NCI-H446 (cell line): ENCODE measurements at regions not wholly inside any gene's neighbourhood (a gene's known extent, or its start where the extent isn't known, plus 50 kb on each side); places are given as distances from the start of the nearest gene placed in this dataset.

Experiments
- DNase-seq, 2 experiments: peaks; one replicate each; lab custom pipeline; 2025; lab: John Stamatoyannopoulos, UW

DNA sequence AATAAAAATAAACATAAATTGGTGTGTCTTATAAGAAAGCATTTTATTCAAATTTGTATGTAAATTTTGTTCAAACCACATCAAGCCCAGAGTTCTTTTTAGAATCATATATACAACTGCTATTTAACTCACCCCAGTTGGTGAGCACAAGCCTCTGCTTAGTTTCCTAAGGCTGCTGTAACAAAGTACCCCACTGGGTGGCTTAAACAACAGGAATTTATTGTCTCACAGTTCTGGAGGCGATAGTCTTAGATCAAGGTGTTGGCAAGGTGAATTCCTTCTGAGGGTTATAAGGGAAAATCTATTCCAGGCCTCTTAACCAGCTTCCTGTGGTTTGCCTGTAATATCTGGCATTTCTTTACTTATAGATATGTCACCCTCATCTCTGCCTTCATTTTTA is 1133.5 kb downstream of the OLFM4 start:
- no peak for DNase-seq

GRCh38 chr13:54165581-54166215 is 1137.1 kb downstream of the OLFM4 start:
- DNase-seq = no peak

- no peak for DNase-seq
These were observed 1145.4 kb downstream of the OLFM4 start for GRCh38 chr13:54173996-54174395.

DNA sequence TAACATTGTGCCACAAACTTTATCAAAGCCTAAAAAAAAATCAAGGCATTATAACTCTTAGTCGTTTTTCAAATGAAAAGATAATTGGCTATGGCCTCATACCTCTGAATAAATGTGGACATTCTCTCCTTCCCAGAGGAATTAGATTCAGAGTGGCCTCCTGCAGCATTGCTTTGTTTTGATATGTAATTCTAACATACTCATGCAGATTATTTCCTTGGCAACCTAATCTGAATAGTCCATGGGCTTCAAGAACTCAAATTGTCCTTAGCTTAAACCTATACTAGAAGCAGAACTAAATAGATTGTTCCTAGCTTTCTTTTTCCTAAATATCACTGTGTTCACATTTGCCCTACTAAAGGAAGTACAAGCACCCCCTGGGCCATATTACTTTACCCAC is 1146.9 kb downstream of the OLFM4 start:
- no peak for DNase-seq

DNA sequence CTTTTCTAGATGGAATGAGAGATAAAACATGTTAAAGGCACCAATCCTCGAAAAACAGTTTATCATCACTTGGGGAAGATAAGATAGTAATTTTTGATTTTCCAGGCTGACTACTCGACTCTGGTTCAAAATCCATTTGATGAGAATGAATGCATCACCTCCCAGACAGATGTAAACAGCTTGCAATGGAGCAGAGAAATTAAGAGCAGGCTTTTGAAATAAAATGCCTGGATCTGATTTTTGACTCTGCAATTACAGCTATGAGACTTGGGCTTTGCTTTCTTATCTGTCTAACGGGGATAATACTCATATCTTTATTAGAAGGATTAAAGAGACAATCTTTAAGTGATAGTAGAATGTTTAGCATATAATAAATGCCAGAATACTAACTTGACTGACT is 1148.9 kb downstream of the OLFM4 start:
- no peak for DNase-seq

GRCh38 chr13:54183166-54183565 is 1154.6 kb downstream of the OLFM4 start:
- DNase-seq = no peak

DNA sequence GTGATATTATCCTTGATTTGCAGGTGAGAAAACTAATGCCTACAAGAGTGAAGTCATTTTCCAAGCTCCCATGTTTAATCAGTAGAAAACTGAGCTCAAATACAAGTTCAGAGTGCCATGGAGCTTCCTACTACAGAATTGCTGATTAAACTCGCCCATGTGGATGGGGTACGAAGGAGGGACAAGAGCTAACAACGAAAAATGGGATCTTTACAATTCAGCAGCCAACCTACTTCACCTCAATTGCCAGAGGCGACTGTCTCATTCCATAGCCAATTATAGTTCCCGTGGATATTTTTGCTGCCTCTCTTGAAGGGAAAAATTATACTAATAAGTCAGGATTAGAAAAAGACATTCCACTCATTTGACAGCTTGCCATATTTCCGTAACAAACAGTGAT is 1155.1 kb downstream of the OLFM4 start:
- DNase-seq = no peak

DNA sequence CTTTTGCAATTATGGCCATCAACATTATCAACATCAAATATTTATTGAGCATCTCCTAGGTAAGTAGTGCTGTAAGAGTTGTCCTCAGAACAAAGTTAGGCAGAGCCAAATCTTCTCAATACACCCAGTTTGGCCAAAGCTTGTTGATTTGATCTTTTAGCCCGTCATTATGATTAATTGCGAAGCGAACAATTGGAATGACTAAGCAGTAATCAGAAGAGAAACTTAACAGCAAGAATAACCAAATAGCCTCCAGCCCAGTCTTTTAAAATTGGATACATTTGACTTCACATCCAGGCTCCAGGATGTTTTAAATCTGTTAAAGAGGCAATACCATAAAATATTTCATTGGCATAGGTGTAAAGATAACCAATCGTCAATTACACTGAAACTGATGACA is 1156.0 kb downstream of the OLFM4 start:
- no peak for DNase-seq

DNA sequence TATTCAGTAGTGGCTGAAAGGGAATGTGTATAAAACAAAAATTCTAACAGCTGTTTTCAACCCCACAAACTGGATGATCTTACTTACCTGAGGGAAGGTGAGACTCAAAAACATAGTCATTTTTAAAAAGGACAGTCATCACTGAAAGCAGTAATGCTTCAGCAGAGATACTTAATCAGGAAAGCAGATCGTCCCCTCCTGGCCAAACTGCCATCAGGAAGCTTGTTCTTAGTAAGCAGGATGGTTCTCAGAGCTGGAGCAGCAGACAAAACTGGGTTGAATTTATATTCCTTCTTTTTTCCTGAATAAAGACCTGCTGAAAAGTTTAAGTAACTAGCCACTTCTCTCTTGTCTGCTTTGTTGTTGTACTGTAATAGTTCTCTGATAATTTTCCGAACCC is 1156.5 kb downstream of the OLFM4 start:
- no peak for DNase-seq

GRCh38 chr13:54185785-54186184 is 1157.2 kb downstream of the OLFM4 start:
- DNase-seq = peak; percentile 3 to 14

- no peak for DNase-seq
These were observed 1158.8 kb downstream of the OLFM4 start for GRCh38 chr13:54187461-54187860.

- no peak for DNase-seq
These were observed 1165.8 kb downstream of the OLFM4 start for GRCh38 chr13:54194233-54195024.

DNA sequence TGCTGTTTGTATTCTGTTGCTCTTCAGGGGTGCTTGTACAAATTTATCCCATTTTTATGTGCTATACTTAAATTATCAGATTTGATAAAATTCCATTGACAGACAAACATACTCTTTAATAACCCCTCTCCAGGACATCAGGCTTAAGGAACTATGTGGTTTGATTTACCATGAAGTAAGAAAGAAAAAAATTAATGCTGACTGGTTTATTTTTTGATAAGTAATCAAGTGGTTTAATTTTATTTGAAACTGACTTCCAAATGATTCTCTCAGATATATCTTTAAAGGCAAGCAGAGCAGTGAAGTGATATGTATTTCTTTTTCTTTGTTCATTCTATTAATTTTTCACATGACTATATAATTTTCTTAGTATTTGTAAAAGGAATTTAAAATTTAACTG is 1168.1 kb downstream of the OLFM4 start:
- DNase-seq = no peak

DNA sequence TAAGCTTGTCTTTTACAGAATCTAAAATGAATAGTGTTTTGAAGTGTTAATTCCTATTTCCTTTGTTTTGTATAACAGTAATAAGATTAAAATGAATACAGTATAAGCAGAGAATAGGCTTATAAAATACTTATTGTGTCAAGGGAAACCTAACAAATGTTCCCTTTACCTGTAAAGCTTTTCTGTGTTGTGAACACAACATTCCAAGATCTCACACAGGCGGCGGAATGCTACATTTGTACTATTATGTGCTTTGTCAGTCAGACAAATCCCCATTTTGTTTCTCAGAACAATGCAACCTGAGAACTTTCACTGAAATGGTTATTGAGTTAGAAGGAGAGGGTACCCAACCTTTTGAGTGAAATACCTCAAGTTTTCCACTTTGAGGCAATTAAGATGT is 1170.3 kb downstream of the OLFM4 start:
- DNase-seq = no peak

- DNase-seq = no peak
These were observed 1178.0 kb downstream of the OLFM4 start for GRCh38 chr13:54206626-54207025.

GRCh38 chr13:54210397-54211049 is 1181.9 kb downstream of the OLFM4 start:
- DNase-seq = no peak

DNA sequence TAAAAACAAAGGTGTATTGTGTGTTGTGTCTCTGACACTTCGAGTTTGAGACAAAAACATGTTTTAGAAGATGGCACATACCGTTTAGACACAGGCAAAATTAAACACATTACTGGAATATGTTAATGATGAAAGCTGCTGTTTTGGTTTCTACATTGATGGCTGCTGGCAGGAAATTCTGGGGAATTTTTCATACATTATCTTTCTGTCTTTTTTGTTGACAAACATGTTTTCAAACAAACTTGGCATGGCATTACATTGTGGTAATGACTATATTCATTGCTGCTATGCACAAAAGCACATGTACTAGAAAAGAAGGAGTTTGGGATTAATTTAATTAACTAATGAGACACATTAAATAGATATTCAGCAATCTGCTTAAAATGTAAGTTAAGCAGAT is 1187.6 kb downstream of the OLFM4 start:
- DNase-seq = no peak

DNA sequence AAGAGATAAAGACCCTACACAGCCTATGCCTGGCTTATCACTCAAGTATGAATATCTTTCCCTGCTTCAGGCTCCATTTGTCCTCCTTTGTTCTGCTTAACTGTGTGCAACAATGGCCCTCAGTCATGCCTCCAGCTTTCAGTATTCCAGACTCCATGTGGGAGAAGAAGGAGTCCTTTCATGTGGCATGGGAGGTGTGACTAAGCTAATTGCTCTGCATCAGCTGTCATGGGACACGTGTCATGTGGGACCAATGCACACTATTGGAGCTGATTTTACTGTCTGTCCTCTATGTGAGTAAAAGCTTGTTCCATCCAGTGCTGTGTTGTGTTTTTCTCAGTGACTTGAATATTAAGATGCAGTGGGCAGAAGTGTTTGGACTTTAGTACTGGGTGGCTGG is 1198.3 kb downstream of the OLFM4 start:
- DNase-seq = no peak

- no peak for DNase-seq
These were observed 1204.1 kb downstream of the OLFM4 start for GRCh38 chr13:54232700-54233099.

- DNase-seq = no peak
These were observed 1206.0 kb downstream of the OLFM4 start for GRCh38 chr13:54234607-54235006.

DNA sequence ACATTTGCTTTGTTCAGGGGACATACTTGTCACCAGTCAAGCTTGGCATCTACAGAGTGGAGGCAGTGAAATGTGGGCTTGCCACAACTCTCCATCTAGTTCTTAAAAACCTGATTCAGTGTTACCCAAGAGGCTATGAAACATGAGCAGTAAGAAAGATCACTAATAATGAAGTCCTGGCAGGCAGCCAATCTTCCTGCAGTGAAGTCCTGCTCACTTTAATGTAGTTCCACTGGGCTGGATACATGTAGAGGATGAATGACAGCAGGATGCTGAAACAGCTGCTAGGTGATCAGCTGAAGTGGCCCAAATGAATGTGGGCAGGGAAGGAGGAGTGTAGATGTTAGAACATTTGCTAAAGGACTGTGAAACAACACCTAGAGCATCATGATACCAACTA is 1213.1 kb downstream of the OLFM4 start:
- peak; percentile 19 to 45 for DNase-seq

GRCh38 chr13:54248306-54248705 is 1219.7 kb downstream of the OLFM4 start:
- no peak for DNase-seq

- DNase-seq = no peak
These were observed 1233.2 kb downstream of the OLFM4 start for GRCh38 chr13:54261856-54262255.
